ENCODE measurements at regions not wholly inside any gene's neighbourhood (a gene's known extent, or its start where the extent isn't known, plus 50 kb on each side); places are given as distances from the start of the nearest gene placed in this dataset.

GRCh38 chr3:182503401-182503800, 289.9 kb upstream of the ATP11B start:
- H3K4me1 ChIP-seq (ENCODE audit: control insufficient read depth in 2 of 2, insufficient read depth in 2 of 2, low read length in 2 of 2): no peaks in the 10 kb centered on the region
- peaks cover 0 to 6% (median 0%) of the 10 kb centered on the region in 11 donors for H3K9me3 Mint-ChIP-seq
- H3K27me3 Mint-ChIP-seq: peaks cover 0 to 22% (median 12%) of the 10 kb centered on the region in 5 donors
- DNase-seq: no peak
- POLR2A ChIA-PET: no interaction called here
- H3K4me1 Mint-ChIP-seq: no peaks in the 10 kb centered on the region
- no peak overlapping the region for H3K27ac ChIP-seq (ENCODE audit: low read depth, low read length)
- H3K4me3 ChIP-seq (ENCODE audit: low read length): no peak overlapping the region
- no peaks in the 10 kb centered on the region for H3K9me3 ChIP-seq (ENCODE audit: control insufficient read depth in 2 of 3, low read length in 3 of 3)
- CTCF ChIA-PET: interaction anchor here (0.6 kb wide), 1 partner anchor 336 kb away, joined by 3 read pairs; no protein-coding TSS in a partner anchor
- H3K27me3 ChIP-seq (ENCODE audit: control insufficient read depth in 2 of 2, insufficient read depth in 2 of 2, low read length in 2 of 2): no peaks in the 10 kb centered on the region
- intact Hi-C loops (cut with micrococcal nuclease): no loop called here
- ATAC-seq: no peak
- H3K27ac Mint-ChIP-seq: no peak overlapping the region
- H3K4me3 Mint-ChIP-seq: no peak overlapping the region
- no peaks in the 10 kb centered on the region for H3K36me3 Mint-ChIP-seq
- no peaks in the 10 kb centered on the region for H3K36me3 ChIP-seq (ENCODE audit: control insufficient read depth in 2 of 3, insufficient read depth in 3 of 3, low read length in 3 of 3)

GRCh38 chr3:182508919-182509711, 284.2 kb upstream of the ATP11B start:
- POLR2A ChIA-PET: no interaction called here
- DNase-seq (no peak), ATAC-seq (no peak)
- no peaks in the 10 kb centered on the region for H3K4me1 ChIP-seq (ENCODE audit: control insufficient read depth in 2 of 2, insufficient read depth in 2 of 2, low read length in 2 of 2)
- no peak overlapping the region for H3K4me3 ChIP-seq (ENCODE audit: low read length)
- Mint-ChIP-seq H3K27me3 (peaks cover 7 to 24% (median 14%) of the 10 kb centered on the region in 5 donors), H3K36me3 (no peaks in the 10 kb centered on the region), H3K27ac (no peak overlapping the region), H3K4me1 (no peaks in the 10 kb centered on the region), H3K4me3 (no peak overlapping the region), H3K9me3 (peaks cover 0 to 7% (median 0%) of the 10 kb centered on the region in 11 donors)
- CTCF ChIA-PET: no interaction called here
- no peaks in the 10 kb centered on the region for H3K36me3 ChIP-seq (ENCODE audit: control insufficient read depth in 2 of 3, insufficient read depth in 3 of 3, low read length in 3 of 3)
- H3K27ac ChIP-seq (ENCODE audit: low read depth, low read length): no peak overlapping the region
- no peaks in the 10 kb centered on the region for H3K27me3 ChIP-seq (ENCODE audit: control insufficient read depth in 2 of 2, insufficient read depth in 2 of 2, low read length in 2 of 2)
- H3K9me3 ChIP-seq (ENCODE audit: control insufficient read depth in 2 of 3, low read length in 3 of 3): no peaks in the 10 kb centered on the region
- intact Hi-C loops (cut with micrococcal nuclease): no loop called here

- no peak for DNase-seq
- H3K9me3 Mint-ChIP-seq: peaks cover 0 to 7% (median 0%) of the 10 kb centered on the region in 11 donors
- no peak overlapping the region for H3K27ac ChIP-seq (ENCODE audit: low read depth, low read length)
- H3K27me3 Mint-ChIP-seq: peaks cover 7 to 21% (median 14%) of the 10 kb centered on the region in 5 donors
- H3K4me3 Mint-ChIP-seq: no peak overlapping the region
- intact Hi-C loops (cut with micrococcal nuclease): no loop called here
- H3K4me3 ChIP-seq (ENCODE audit: low read length): no peak overlapping the region
- H3K4me1 Mint-ChIP-seq: no peaks in the 10 kb centered on the region
- no peaks in the 10 kb centered on the region for H3K4me1 ChIP-seq (ENCODE audit: control insufficient read depth in 2 of 2, insufficient read depth in 2 of 2, low read length in 2 of 2)
- CTCF ChIA-PET: no interaction called here
- H3K36me3 Mint-ChIP-seq: no peaks in the 10 kb centered on the region
- H3K27ac Mint-ChIP-seq: no peak overlapping the region
- H3K36me3 ChIP-seq (ENCODE audit: control insufficient read depth in 2 of 3, insufficient read depth in 3 of 3, low read length in 3 of 3): no peaks in the 10 kb centered on the region
- POLR2A ChIA-PET: no interaction called here
- H3K9me3 ChIP-seq (ENCODE audit: control insufficient read depth in 2 of 3, low read length in 3 of 3): no peaks in the 10 kb centered on the region
- no peak for ATAC-seq
- H3K27me3 ChIP-seq (ENCODE audit: control insufficient read depth in 2 of 2, insufficient read depth in 2 of 2, low read length in 2 of 2): no peaks in the 10 kb centered on the region
Observed at GRCh38 chr3:182509844-182510460, 283.4 kb upstream of the ATP11B start.

GRCh38 chr3:182514236-182514964, 278.9 kb upstream of the ATP11B start:
- Histone ChIP-seq H3K4me1 (ENCODE audit: control insufficient read depth in 2 of 2, insufficient read depth in 2 of 2, low read length in 2 of 2) (no peaks in the 10 kb centered on the region), H3K27ac (ENCODE audit: low read depth, low read length) (no peak overlapping the region), H3K36me3 (ENCODE audit: control insufficient read depth in 2 of 3, insufficient read depth in 3 of 3, low read length in 3 of 3) (no peaks in the 10 kb centered on the region), H3K27me3 (ENCODE audit: control insufficient read depth in 2 of 2, insufficient read depth in 2 of 2, low read length in 2 of 2) (no peaks in the 10 kb centered on the region), H3K9me3 (ENCODE audit: control insufficient read depth in 2 of 3, low read length in 3 of 3) (no peaks in the 10 kb centered on the region), H3K4me3 (ENCODE audit: low read length) (no peak overlapping the region)
- DNase-seq (no peak), ATAC-seq (no peak)
- ChIA-PET CTCF (no interaction called here), POLR2A (no interaction called here)
- Mint-ChIP-seq H3K27ac (no peak overlapping the region), H3K27me3 (peaks cover 0 to 5% (median 4%) of the 10 kb centered on the region in 5 donors), H3K36me3 (no peaks in the 10 kb centered on the region), H3K4me3 (no peak overlapping the region), H3K4me1 (no peaks in the 10 kb centered on the region), H3K9me3 (peaks cover 0 to 7% (median 0%) of the 10 kb centered on the region in 11 donors)
- intact Hi-C loops (cut with micrococcal nuclease): no loop called here

GRCh38 chr3:182516597-182517336, 276.5 kb upstream of the ATP11B start:
- no peak for DNase-seq
- peaks cover 0 to 6% (median 0%) of the 10 kb centered on the region in 11 donors for H3K9me3 Mint-ChIP-seq
- H3K4me3 Mint-ChIP-seq: no peak overlapping the region
- ChIA-PET POLR2A (no interaction called here), CTCF (no interaction called here)
- H3K36me3 Mint-ChIP-seq: no peaks in the 10 kb centered on the region
- intact Hi-C loops (cut with micrococcal nuclease): no loop called here
- H3K4me3 ChIP-seq (ENCODE audit: low read length): no peak overlapping the region
- H3K4me1 Mint-ChIP-seq: no peaks in the 10 kb centered on the region
- H3K27ac ChIP-seq (ENCODE audit: low read depth, low read length): no peak overlapping the region
- no peak for ATAC-seq
- no peak overlapping the region for H3K27ac Mint-ChIP-seq
- H3K9me3 ChIP-seq (ENCODE audit: control insufficient read depth in 2 of 3, low read length in 3 of 3): no peaks in the 10 kb centered on the region
- H3K36me3 ChIP-seq (ENCODE audit: control insufficient read depth in 2 of 3, insufficient read depth in 3 of 3, low read length in 3 of 3): no peaks in the 10 kb centered on the region
- no peaks in the 10 kb centered on the region for H3K27me3 ChIP-seq (ENCODE audit: control insufficient read depth in 2 of 2, insufficient read depth in 2 of 2, low read length in 2 of 2)
- no peaks in the 10 kb centered on the region for H3K4me1 ChIP-seq (ENCODE audit: control insufficient read depth in 2 of 2, insufficient read depth in 2 of 2, low read length in 2 of 2)
- H3K27me3 Mint-ChIP-seq: no peaks in the 10 kb centered on the region

GRCh38 chr3:182519569-182519968, 273.7 kb upstream of the ATP11B start:
- H3K9me3 ChIP-seq (ENCODE audit: control insufficient read depth in 2 of 3, low read length in 3 of 3): no peaks in the 10 kb centered on the region
- ATAC-seq (no peak), DNase-seq (no peak)
- Mint-ChIP-seq H3K36me3 (no peaks in the 10 kb centered on the region), H3K9me3 (peaks cover 0 to 6% (median 0%) of the 10 kb centered on the region in 11 donors), H3K27me3 (no peaks in the 10 kb centered on the region), H3K4me1 (no peaks in the 10 kb centered on the region), H3K27ac (no peak overlapping the region), H3K4me3 (no peak overlapping the region)
- intact Hi-C loops (cut with micrococcal nuclease): no loop called here
- CTCF ChIA-PET: interaction anchor here (0.9 kb wide), 1 partner anchor 20 kb away, joined by 3 read pairs; no protein-coding TSS in a partner anchor
- H3K36me3 ChIP-seq (ENCODE audit: control insufficient read depth in 2 of 3, insufficient read depth in 3 of 3, low read length in 3 of 3): no peaks in the 10 kb centered on the region
- no peaks in the 10 kb centered on the region for H3K27me3 ChIP-seq (ENCODE audit: control insufficient read depth in 2 of 2, insufficient read depth in 2 of 2, low read length in 2 of 2)
- H3K4me1 ChIP-seq (ENCODE audit: control insufficient read depth in 2 of 2, insufficient read depth in 2 of 2, low read length in 2 of 2): no peaks in the 10 kb centered on the region
- H3K4me3 ChIP-seq (ENCODE audit: low read length): no peak overlapping the region
- H3K27ac ChIP-seq (ENCODE audit: low read depth, low read length): no peak overlapping the region
- POLR2A ChIA-PET: no interaction called here

Measured in naive thymus-derived CD4-positive, alpha-beta T cell (primary cell).